Glutamatergic neuron (in vitro differentiated cells): ENCODE measurements at regions not wholly inside any gene's neighbourhood (a gene's known extent, or its start where the extent isn't known, plus 50 kb on each side); places are given as distances from the start of the nearest gene placed in this dataset.

Experiments used
- DNase-seq: peaks from one replicate; pipeline ENCODE4 v3.0.0; 2022
- H3K27ac Mint-ChIP-seq: one replicate; pipeline ENCODE4 v1.8.0; 2020; ENCODE audit warnings: mild to moderate bottlenecking, mixed read lengths, inconsistent platforms; ENCODE audit not compliant: unreplicated experiment
- H3K27me3 Mint-ChIP-seq: one replicate; pipeline ENCODE4 v1.8.0; 2020; ENCODE audit warnings: mild to moderate bottlenecking, moderate library complexity, mixed read lengths, inconsistent platforms; ENCODE audit not compliant: unreplicated experiment
- H3K36me3 Mint-ChIP-seq: one replicate; pipeline ENCODE4 v1.8.0; 2020; ENCODE audit warnings: mild to moderate bottlenecking, mixed read lengths, inconsistent platforms; ENCODE audit not compliant: unreplicated experiment
- H3K4me1 Mint-ChIP-seq: one replicate; pipeline ENCODE4 v1.8.0; 2020; ENCODE audit warnings: mild to moderate bottlenecking, low read depth, mixed read lengths, inconsistent platforms; ENCODE audit not compliant: unreplicated experiment
- H3K4me3 Mint-ChIP-seq: one replicate; pipeline ENCODE4 v1.8.0; 2020; ENCODE audit warnings: mild to moderate bottlenecking, mixed read lengths, inconsistent platforms; ENCODE audit not compliant: unreplicated experiment
- H3K9me3 Mint-ChIP-seq: one replicate; pipeline ENCODE4 v1.8.0; 2020; ENCODE audit warnings: mild to moderate bottlenecking, moderate library complexity, mixed read lengths, inconsistent platforms; ENCODE audit not compliant: unreplicated experiment
- CTCF ChIP-seq: fragments of 200-600 bp; sonication (generic); IDR thresholded peaks from one replicate; pipeline ENCODE4 v1.5.0; 2021; ENCODE audit not compliant: partially characterized antibody, unreplicated experiment

DNA sequence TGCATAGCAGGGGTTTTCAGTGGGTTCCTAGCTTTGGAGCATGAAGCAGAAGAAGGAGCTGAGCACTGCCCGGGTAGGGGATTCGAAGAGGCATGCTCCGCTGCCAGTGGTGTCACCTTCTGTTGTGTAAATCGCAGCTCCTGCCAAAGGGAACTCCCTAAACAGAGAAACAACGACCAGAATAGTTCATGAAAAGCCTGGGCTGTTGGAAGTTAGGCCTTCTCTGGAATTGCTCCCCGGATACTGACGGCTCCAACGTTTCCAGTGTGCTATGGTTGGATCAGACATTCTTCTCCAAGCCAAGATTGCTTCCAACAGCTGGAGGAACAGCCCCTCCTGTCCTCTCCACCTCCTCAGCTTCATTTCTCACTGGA, 546.0 kb upstream of the FZD8 start:
- Mint-ChIP-seq H3K36me3 (peaks cover 24% of the 10 kb centered on the region), H3K4me3 (no peak overlapping the region)
- DNase-seq = no peak

DNA sequence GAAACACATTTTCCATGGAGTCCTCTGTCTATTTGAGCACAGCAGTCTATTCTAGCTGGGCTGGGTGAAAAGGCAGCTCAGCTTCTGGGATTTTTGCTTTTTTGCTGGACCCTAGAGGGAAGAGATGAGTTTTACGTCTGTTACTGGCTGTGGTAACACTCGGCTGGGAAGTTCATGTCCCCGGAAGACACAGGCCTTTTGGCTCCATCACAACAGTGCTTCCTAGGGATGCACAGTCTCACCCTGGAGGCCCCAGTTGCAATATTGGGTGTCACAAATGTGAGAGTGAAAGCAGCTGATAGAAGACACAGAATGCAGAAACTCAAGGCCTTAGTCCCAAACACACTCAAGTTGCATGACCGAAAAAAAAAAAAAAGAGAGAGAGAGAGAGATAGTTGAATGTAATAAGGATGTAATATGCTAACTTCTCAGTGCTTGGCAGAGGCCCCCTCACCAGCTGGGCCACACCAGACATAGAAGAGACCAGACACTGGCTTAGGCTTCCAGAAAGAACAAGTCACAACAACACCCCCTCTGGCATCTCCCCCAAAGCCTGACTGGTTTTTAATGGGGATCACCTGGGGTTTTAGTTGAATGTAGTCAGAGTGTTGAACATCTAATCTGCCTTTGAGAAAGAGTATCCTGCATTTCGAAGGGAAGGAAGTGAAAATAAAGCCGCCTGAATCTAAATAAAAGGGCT, 545.4 kb upstream of the FZD8 start:
- Mint-ChIP-seq H3K27me3 (peaks cover 2% of the 10 kb centered on the region), H3K36me3 (peaks cover 21% of the 10 kb centered on the region), H3K9me3 (peaks cover 6% of the 10 kb centered on the region), H3K4me3 (no peak overlapping the region), H3K4me1 (peaks cover 5% of the 10 kb centered on the region), H3K27ac (no peak overlapping the region)
- no peak for DNase-seq
- TF ChIP-seq CTCF = no peak

More for the DNA sequence above, 546.0 kb upstream of the FZD8 start:
- no peak overlapping the region for H3K27ac Mint-ChIP-seq
- peaks cover 2% of the 10 kb centered on the region for H3K27me3 Mint-ChIP-seq
- H3K4me1 Mint-ChIP-seq = peaks cover 5% of the 10 kb centered on the region
- TF ChIP-seq CTCF = no peak
- peaks cover 6% of the 10 kb centered on the region for H3K9me3 Mint-ChIP-seq

- Mint-ChIP-seq H3K4me3 (no peak overlapping the region), H3K27me3 (no peaks in the 10 kb centered on the region), H3K4me1 (peaks cover 6% of the 10 kb centered on the region), H3K36me3 (peaks cover 5% of the 10 kb centered on the region), H3K9me3 (peaks cover 5% of the 10 kb centered on the region), H3K27ac (no peak overlapping the region)
- no peak for TF ChIP-seq CTCF
- no peak for DNase-seq
Observed at GRCh38 chr10:36185097-36185496, 543.0 kb upstream of the FZD8 start.

- no peaks in the 10 kb centered on the region for H3K27me3 Mint-ChIP-seq
Observed at GRCh38 chr10:36183726-36184125, 541.6 kb upstream of the FZD8 start.

More at GRCh38 chr10:36183726-36184125, 541.6 kb upstream of the FZD8 start:
- H3K4me3 Mint-ChIP-seq = no peak overlapping the region
- TF ChIP-seq CTCF = no peak
- H3K9me3 Mint-ChIP-seq = peaks cover 2% of the 10 kb centered on the region
- H3K36me3 Mint-ChIP-seq = no peaks in the 10 kb centered on the region
- DNase-seq = no peak
- H3K27ac Mint-ChIP-seq = no peak overlapping the region
- H3K4me1 Mint-ChIP-seq = peaks cover 6% of the 10 kb centered on the region
